ENCODE measurements at regions not wholly inside any gene's neighbourhood (a gene's known extent, or its start where the extent isn't known, plus 50 kb on each side); places are given as distances from the start of the nearest gene placed in this dataset.
A peak's percentile ranks its signal among the peaks of the same experiment; 100 is the strongest.

DNA sequence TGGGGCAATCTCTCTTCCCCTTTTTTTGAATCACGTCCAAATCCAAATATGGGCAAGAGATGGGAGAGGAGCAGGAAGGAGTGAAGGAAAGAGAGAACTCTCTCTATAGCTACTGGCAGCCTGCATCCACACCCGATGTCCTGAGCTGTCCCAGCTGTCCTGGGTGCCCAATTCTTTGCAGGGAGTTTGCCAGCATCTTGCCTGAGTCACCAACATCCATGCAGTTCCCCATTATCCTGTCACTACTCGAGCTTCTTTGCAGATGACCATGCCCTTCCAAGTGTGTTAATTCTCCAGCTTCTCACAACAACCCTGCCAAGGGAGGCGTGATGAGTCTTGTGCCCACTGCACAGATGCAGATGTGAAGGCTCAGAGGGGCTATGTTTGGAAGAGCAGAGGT is 127.1 kb downstream of the NSG2 start:
- no peaks in the 10 kb centered on the region for H3K9me3 ChIP-seq
- H3K36me3 ChIP-seq: no peaks in the 10 kb centered on the region
- intact Hi-C loops (cut with DNase I): no loop called here
- H3K4me3 ChIP-seq: no peak overlapping the region
- ATAC-seq (no peak), DNase-seq (no peak)
- no peaks in the 10 kb centered on the region for H3K4me1 ChIP-seq
- H3K27ac ChIP-seq: no peak overlapping the region
- TF ChIP-seq, protein P1, sequence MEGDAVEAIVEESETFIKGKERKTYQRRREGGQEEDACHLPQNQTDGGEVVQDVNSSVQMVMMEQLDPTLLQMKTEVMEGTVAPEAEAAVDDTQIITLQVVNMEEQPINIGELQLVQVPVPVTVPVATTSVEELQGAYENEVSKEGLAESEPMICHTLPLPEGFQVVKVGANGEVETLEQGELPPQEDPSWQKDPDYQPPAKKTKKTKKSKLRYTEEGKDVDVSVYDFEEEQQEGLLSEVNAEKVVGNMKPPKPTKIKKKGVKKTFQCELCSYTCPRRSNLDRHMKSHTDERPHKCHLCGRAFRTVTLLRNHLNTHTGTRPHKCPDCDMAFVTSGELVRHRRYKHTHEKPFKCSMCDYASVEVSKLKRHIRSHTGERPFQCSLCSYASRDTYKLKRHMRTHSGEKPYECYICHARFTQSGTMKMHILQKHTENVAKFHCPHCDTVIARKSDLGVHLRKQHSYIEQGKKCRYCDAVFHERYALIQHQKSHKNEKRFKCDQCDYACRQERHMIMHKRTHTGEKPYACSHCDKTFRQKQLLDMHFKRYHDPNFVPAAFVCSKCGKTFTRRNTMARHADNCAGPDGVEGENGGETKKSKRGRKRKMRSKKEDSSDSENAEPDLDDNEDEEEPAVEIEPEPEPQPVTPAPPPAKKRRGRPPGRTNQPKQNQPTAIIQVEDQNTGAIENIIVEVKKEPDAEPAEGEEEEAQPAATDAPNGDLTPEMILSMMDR (IDR thresholded peaks at IDR 0.05): no peak
- H3K27me3 ChIP-seq: no peaks in the 10 kb centered on the region

DNA sequence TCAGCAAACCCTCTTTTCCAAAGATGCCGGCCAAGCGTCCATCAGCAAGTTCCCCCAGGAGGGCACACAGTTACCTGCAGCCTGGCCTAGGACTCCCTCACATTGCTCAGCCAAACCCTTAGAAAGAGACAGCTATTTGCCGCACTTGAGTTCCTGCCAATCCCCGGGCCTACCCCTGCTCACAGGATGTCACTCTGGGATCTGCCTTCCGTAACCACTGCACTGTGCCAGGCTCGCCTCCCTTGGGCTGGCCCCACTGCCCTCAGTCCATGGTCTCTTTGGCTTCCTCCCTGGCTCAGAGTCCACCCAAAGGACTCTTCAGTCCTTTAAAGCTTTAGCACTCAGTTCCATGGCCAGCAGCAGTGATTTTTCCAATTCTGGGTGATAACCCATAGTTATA is 128.3 kb downstream of the NSG2 start:
- H3K4me1 ChIP-seq: no peaks in the 10 kb centered on the region
- H3K27ac ChIP-seq: no peak overlapping the region
- no peak overlapping the region for H3K4me3 ChIP-seq
- intact Hi-C loops (cut with DNase I): no loop called here
- TF ChIP-seq, protein P1 (IDR thresholded peaks at IDR 0.05): no peak
- DNase-seq (no peak), ATAC-seq (peak; percentile 20)
- H3K36me3 ChIP-seq: no peaks in the 10 kb centered on the region
- H3K27me3 ChIP-seq: no peaks in the 10 kb centered on the region
- no peaks in the 10 kb centered on the region for H3K9me3 ChIP-seq

DNA sequence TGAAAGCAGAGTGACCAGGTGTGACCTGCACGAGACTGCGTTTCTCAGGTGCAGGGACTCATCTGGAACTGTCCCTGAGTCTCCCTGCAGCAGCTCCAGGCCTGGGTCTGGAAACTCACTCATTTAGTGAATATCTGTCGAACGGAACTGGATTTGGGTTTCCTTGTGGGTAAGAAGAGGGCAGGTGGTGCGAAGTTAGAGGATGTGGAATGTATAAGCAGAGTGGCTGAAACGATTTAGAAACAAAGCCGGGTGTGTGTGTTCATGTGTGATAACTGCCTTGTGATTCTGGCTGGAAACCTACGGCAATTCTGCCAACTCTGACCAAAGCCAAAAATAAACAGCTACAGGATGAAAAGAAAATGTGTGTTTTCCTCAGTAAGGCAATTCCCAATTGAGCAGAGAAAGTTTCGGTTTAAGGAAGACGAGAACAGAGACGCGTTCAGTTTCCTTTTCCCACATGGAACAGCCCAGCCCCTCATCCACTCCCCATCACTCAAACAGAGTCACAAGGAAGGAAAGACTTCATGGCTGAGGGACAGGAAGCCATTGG is 130.3 kb downstream of the NSG2 start:
- DNase-seq (no peak), ATAC-seq (no peak)
- Histone ChIP-seq H3K36me3 (no peaks in the 10 kb centered on the region), H3K4me3 (no peak overlapping the region), H3K4me1 (no peaks in the 10 kb centered on the region), H3K27ac (no peak overlapping the region), H3K27me3 (no peaks in the 10 kb centered on the region), H3K9me3 (no peaks in the 10 kb centered on the region)
- intact Hi-C loops (cut with DNase I): no loop called here
- TF ChIP-seq, protein P1 (IDR thresholded peaks at IDR 0.05): no peak

DNA sequence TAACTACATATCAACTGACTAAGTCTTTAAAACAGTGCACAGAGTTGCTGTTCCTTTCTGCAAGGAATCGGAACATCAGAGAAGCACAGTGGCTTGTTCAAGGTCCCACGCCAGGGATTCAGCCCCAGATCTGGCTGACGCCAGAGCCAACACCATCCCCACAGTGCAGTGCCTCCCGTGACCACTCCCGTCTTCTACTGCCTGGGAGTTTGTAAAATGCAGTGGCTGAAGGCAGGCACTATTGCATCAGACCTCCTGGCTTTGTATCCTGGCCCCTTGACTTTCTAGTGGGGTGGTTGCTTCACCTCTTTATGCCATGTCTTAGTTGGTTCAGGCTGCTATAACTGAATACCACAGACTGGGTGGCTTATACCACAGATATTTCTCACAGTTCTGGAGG is 131.0 kb downstream of the NSG2 start:
- H3K27me3 ChIP-seq: no peaks in the 10 kb centered on the region
- intact Hi-C loops (cut with DNase I): no loop called here

DNA sequence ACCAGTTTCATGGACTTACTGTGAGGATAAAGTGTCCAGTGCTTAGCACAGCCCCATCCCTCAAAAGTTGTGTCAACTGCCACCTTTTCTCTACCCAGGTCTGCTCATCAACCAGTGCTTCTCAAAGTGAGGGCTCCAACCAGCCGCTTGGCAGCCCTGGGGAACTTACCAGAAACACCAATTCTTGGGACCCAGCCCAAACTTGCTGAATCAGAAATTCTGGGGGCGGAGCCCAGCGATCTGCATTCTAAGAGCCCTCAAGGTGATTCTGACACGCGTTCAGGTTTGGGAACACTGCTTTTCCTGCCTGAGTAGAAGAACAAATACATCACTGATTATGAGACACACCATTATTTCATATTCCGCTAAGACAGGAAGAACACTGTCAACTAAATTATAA is 132.0 kb downstream of the NSG2 start:
- ATAC-seq: no peak
- Histone ChIP-seq H3K36me3 (no peaks in the 10 kb centered on the region), H3K27me3 (no peaks in the 10 kb centered on the region), H3K27ac (no peak overlapping the region), H3K4me3 (no peak overlapping the region), H3K4me1 (no peaks in the 10 kb centered on the region), H3K9me3 (no peaks in the 10 kb centered on the region)
- TF ChIP-seq, protein P1 (IDR thresholded peaks at IDR 0.05): no peak
- intact Hi-C loops (cut with DNase I): no loop called here
- no peak for DNase-seq

More for the DNA sequence above, 131.0 kb downstream of the NSG2 start:
- no peak for DNase-seq
- peak; percentile 47 for ATAC-seq
- Histone ChIP-seq H3K9me3 (no peaks in the 10 kb centered on the region), H3K27ac (no peak overlapping the region), H3K4me1 (no peaks in the 10 kb centered on the region), H3K36me3 (no peaks in the 10 kb centered on the region), H3K4me3 (no peak overlapping the region)
- TF ChIP-seq, protein P1 (IDR thresholded peaks at IDR 0.05): no peak

Data from upper lobe of right lung (tissue), 1 donor.